Heart right ventricle (tissue), 16 donors: ENCODE measurements at regions not wholly inside any gene's neighbourhood (a gene's known extent, or its start where the extent isn't known, plus 50 kb on each side); places are given as distances from the start of the nearest gene placed in this dataset.

Source experiments
- ATAC-seq, 8 donors: fragments of 200-7000 bp; cut with Tn5 transposase; one replicate each; pipeline ENCODE4 v1.9.1; 2020; ENCODE audit warnings: mild to moderate bottlenecking in 8 of 8, moderate library complexity in 8 of 8, moderate number of reproducible peaks in 1 of 8
- DNase-seq, 2 donors: peaks; one replicate each; pipeline ENCODE4 v3.0.0-alpha.2; 2020
- H3K27ac ChIP-seq, 10 donors: fragments of 200-600 bp; sonication (generic) in 2 of 10; one replicate each; pipeline versions ENCODE4 v1.5.0 to v1.8.0; 2020 to 2022; ENCODE audit warnings: mild to moderate bottlenecking in 3 of 10
- H3K27me3 ChIP-seq, 7 donors: fragments of 200-600 bp; one replicate each; pipeline ENCODE4 v1.8.0; 2021 to 2022; ENCODE audit warnings: mild to moderate bottlenecking in 2 of 7
- H3K36me3 ChIP-seq, 9 donors: fragments of 200-600 bp; sonication (generic) in 1 of 9; one replicate each; pipeline versions ENCODE4 v1.5.0 to v1.8.0; 2020 to 2022; ENCODE audit warnings: mild to moderate bottlenecking in 2 of 9
- H3K4me1 ChIP-seq, 9 donors: fragments of 200-600 bp; sonication (generic) in 1 of 9; one replicate each; pipeline versions ENCODE4 v1.5.0 to v1.8.0; 2020 to 2022; ENCODE audit warnings: mild to moderate bottlenecking in 4 of 9
- H3K4me3 ChIP-seq, 10 donors: fragments of 200-600 bp; sonication (generic) in 2 of 10; one replicate each; pipeline versions ENCODE4 v1.5.0 to v1.8.0; 2020 to 2022; ENCODE audit warnings: mild to moderate bottlenecking in 7 of 10, moderate library complexity in 2 of 10
- H3K9me3 ChIP-seq, 11 donors: fragments of 200-600 bp in 10 of 11; sonication (generic) in 2 of 11; one replicate each; pipeline versions ENCODE4 v1.5.0 to v1.8.0; 2013 to 2022; ENCODE audit warnings: mild to moderate bottlenecking in 2 of 11, control low read depth in 1 of 11, moderate library complexity in 1 of 11
- CTCF ChIP-seq, 9 donors: fragments of 200-600 bp; sonication (generic) in 2 of 9; IDR thresholded peaks; one replicate each; pipeline versions ENCODE4 v1.5.0 to v1.8.0; 2021 to 2022; ENCODE audit warnings: antibody characterized with exemption in 9 of 9, mild to moderate bottlenecking in 5 of 9, moderate library complexity in 1 of 9
- WGBS, 2 donors: extraction: QIAGEN DNeasy Blood & Tissue Kit; methylation state at CpG; one replicate each; pipeline ENCODE4 v1.1.7; 2013; ENCODE audit warnings: inconsistent platforms in 1 of 2; 5-methylcytosine and 5-hydroxymethylcytosine counted together
- intact Hi-C, 10 donors: fragments of 100-400 bp; cut with DNase I; formaldehyde crosslinking; loops; one replicate each; pipeline versions ENCODE4 v1.11.1 to v1.14.2; 2022
- donor health status: Arrhythmogenic right ventricular cardiomyopathy.
- donor health status: ischemic (EF 13 %, LVEDD 7.1; RV severe dilation, severe dysfunction).
- donor health status: healthy with polysubstance abuse.
- donor health status: DM: no; HTN: yes; CAD: no.
- donor health status: DM: no; HTN: no; CAD: no.
- donor health status: ischemic (EF 25% LVEDD 6.9; RV normal size, moderate dysfunction).
- donor health status: ischemic (EF 25% LVEDD 5.7; RV mildly dilated, moderate dysfunction).
- donor health status: healthy.
- donor health status: DM: yes; HTN: yes; CAD: no.
- donor health status: Ischemic cardiomyopathy.
- donor health status: ischemic (EF 35%, LVEDD 5.7; RV mildly dilated, moderate dysfunction).
- donor health status: nonischemic (EF 11% LVEDD 7.7; RV severe dilation, severe dysfunction).
- donor health status: DM: yes; HTN: yes; CAD: no.
- donor health status: PGD.
- donor health status: ischemic (EF 29% LVEDD 5.4; RV normal size, mild dysfunction).
- donor health status: nonischemic (EF 23%, LVEDD 6.1; RV moderate dilation, normal function).

GRCh38 chr22:47435826-47436225, 673.4 kb downstream of the TBC1D22A start:
- Histone ChIP-seq H3K4me3 (no peak overlapping the region), H3K9me3 (peaks cover 0 to 44% (median 4%) of the 10 kb centered on the region in 11 donors), H3K27me3 (peaks cover 0 to 18% (median 0%) of the 10 kb centered on the region in 7 donors), H3K4me1 (no peaks in the 10 kb centered on the region), H3K27ac (no peak overlapping the region), H3K36me3 (no peaks in the 10 kb centered on the region)
- DNase-seq (no peak), ATAC-seq (no peak)
- no peak for TF ChIP-seq CTCF (IDR thresholded peaks at IDR 0.05)
- intact Hi-C loops, result loop anchor here in 1 of 10 donors (10.0 kb wide), 1 partner anchor 61 kb away; no protein-coding TSS in a partner anchor
- WGBS, 2 donors, result 84 to 88% methylated on average over 7 of the region's 7 CpGs

- ATAC-seq (no peak), DNase-seq (no peak)
- Histone ChIP-seq H3K4me1 (no peaks in the 10 kb centered on the region), H3K36me3 (no peaks in the 10 kb centered on the region), H3K27me3 (peaks cover 0 to 18% (median 0%) of the 10 kb centered on the region in 7 donors), H3K9me3 (peaks cover 0 to 42% (median 4%) of the 10 kb centered on the region in 11 donors), H3K27ac (no peak overlapping the region), H3K4me3 (no peak overlapping the region)
- intact Hi-C loops, result loop anchor here in 1 of 10 donors (10.0 kb wide), 1 partner anchor 60 kb away; no protein-coding TSS in a partner anchor
- WGBS, 2 donors, result 69 to 79% methylated on average over 5 of the region's 5 CpGs
- TF ChIP-seq CTCF (IDR thresholded peaks at IDR 0.05), result no peak
Observed at GRCh38 chr22:47435204-47435487, 672.7 kb downstream of the TBC1D22A start.

- intact Hi-C loops, result loop anchor here in 1 of 10 donors (10.0 kb wide), 1 partner anchor 60 kb away; no protein-coding TSS in a partner anchor
- no peaks in the 10 kb centered on the region for H3K36me3 ChIP-seq
- peaks cover 0 to 18% (median 0%) of the 10 kb centered on the region in 7 donors for H3K27me3 ChIP-seq
- ATAC-seq (no peak), DNase-seq (no peak)
- H3K9me3 ChIP-seq, result peaks cover 0 to 42% (median 5%) of the 10 kb centered on the region in 11 donors
- WGBS, 2 donors, result 86 to 88% methylated on average over 17 of the region's 17 CpGs
- TF ChIP-seq CTCF (IDR thresholded peaks at IDR 0.05), result no peak
- no peak overlapping the region for H3K4me3 ChIP-seq
- H3K4me1 ChIP-seq, result no peaks in the 10 kb centered on the region
- H3K27ac ChIP-seq, result no peak overlapping the region
Observed at GRCh38 chr22:47434336-47435203, 672.1 kb downstream of the TBC1D22A start.

GRCh38 chr22:47433627-47434026, 671.2 kb downstream of the TBC1D22A start:
- intact Hi-C loops, result loop anchor here in 1 of 10 donors (10.0 kb wide), 1 partner anchor 59 kb away; no protein-coding TSS in a partner anchor
- no peak overlapping the region for H3K27ac ChIP-seq
- no peak for TF ChIP-seq CTCF (IDR thresholded peaks at IDR 0.05)
- H3K36me3 ChIP-seq, result no peaks in the 10 kb centered on the region
- H3K4me3 ChIP-seq, result no peak overlapping the region
- H3K9me3 ChIP-seq, result peaks cover 0 to 48% (median 10%) of the 10 kb centered on the region in 11 donors
- 85 to 88% methylated on average over 5 of the region's 5 CpGs for WGBS, 2 donors
- H3K4me1 ChIP-seq, result no peaks in the 10 kb centered on the region
- ATAC-seq (no peak), DNase-seq (no peak)
- H3K27me3 ChIP-seq, result peaks cover 0 to 14% (median 0%) of the 10 kb centered on the region in 7 donors
